Suprapubic skin (tissue), 4 donors: ENCODE measurements at regions not wholly inside any gene's neighbourhood (a gene's known extent, or its start where the extent isn't known, plus 50 kb on each side); places are given as distances from the start of the nearest gene placed in this dataset.

ENCODE experiments used
- POLR2A ChIP-seq, 2 donors: fragments of 450-650 bp; IDR thresholded peaks; one replicate each; pipeline ENCODE4 v1.6.1; 2017; ENCODE audit warnings: antibody characterized with exemption in 2 of 2, mild to moderate bottlenecking in 2 of 2, moderate library complexity in 2 of 2
- POLR2AphosphoS5 ChIP-seq, 3 donors: sonication (generic); formaldehyde crosslinking; IDR thresholded peaks; one replicate each; pipeline ENCODE4 v1.6.1; 2017; ENCODE audit warnings: antibody characterized with exemption in 3 of 3

DNA sequence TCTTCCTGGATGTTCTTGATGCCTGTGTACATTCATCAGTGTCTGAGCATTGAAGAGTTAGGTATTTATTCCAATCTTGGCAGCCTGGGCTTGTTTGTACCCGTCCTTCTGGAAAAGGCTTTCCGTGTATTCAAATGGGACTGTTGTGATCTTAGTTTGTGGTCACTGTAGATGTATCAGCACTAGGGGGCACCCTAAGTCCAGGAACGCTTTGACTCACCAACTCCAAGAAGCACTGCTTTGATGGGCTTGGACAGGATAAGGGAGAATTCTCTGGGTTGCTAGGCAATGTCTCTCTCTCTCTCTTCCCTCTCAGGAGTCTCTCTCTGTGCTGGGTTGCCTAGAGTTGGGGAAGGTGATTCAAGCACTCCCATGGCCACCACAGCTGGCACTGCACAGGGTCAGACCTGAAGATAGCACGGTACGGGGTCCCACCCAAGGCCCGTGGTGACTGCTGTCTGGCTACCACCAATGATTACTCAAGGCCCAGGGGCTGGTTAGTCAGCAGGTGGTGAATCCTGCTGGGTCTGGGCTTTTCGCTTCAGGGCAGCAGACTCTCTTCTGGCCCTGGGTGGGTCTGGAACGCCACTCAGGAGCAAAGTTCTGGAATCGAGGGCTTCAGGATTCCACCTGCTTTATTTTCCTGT is 211.1 kb upstream of the RGS6 start:
- no peak for TF ChIP-seq POLR2AphosphoS5 (IDR thresholded peaks at IDR 0.05)
- TF ChIP-seq POLR2A (IDR thresholded peaks at IDR 0.05) = no peak
